HUES64 (cell line): ENCODE measurements at regions not wholly inside any gene's neighbourhood (a gene's known extent, or its start where the extent isn't known, plus 50 kb on each side); places are given as distances from the start of the nearest gene placed in this dataset.
"Not testable (repeated sequence)": the region's sequence is repeated elsewhere in the genome, so short reads cannot be mapped to it uniquely, and the experiment has no call there.

ENCODE experiments used
- H3K27ac ChIP-seq: 2 replicates; pipeline ENCODE4 v1.7.0; 2013; ENCODE audit warnings: low read depth, low read length, inconsistent platforms
- H3K27me3 ChIP-seq: 2 replicates; pipeline ENCODE4 v1.6.1; 2013; ENCODE audit warnings: mild to moderate bottlenecking, low read length; ENCODE audit not compliant: insufficient read depth
- H3K36me3 ChIP-seq: 2 replicates; pipeline ENCODE4 v1.6.1; 2013; ENCODE audit warnings: mild to moderate bottlenecking, low read length; ENCODE audit not compliant: insufficient read depth
- H3K4me1 ChIP-seq: 2 replicates; pipeline ENCODE4 v1.6.1; 2013; ENCODE audit warnings: mild to moderate bottlenecking, low read length, moderate library complexity; ENCODE audit not compliant: insufficient read depth
- H3K4me3 ChIP-seq: 2 replicates; pipeline ENCODE4 v1.5.1; 2013; ENCODE audit warnings: mild to moderate bottlenecking, low read length, moderate library complexity
- H3K9ac ChIP-seq: 2 replicates; pipeline ENCODE4 v1.6.1; 2013; ENCODE audit warnings: mild to moderate bottlenecking, low read depth, low read length
- H3K9me3 ChIP-seq: 2 replicates; pipeline ENCODE4 v1.6.1; 2013; ENCODE audit warnings: low read depth, low read length; ENCODE audit not compliant: insufficient read depth
- WGBS: fragments of 150-250, 120-280 bp; methylation state at CpG from one replicate; pipeline ENCODE4 v1.1.7; 2013; ENCODE audit warnings: missing lambda C conversion rate; 5-methylcytosine and 5-hydroxymethylcytosine counted together

GRCh38 chr22:22058633-22059290 is 76.2 kb upstream of the TOP3B start:
- Histone ChIP-seq H3K36me3 (no peaks in the 10 kb centered on the region), H3K27ac (no peak overlapping the region), H3K4me3 (no peak overlapping the region), H3K27me3 (peaks cover 83% of the 10 kb centered on the region), H3K4me1 (peaks cover 7% of the 10 kb centered on the region; the same call in 1 of the 2 replicates), H3K9me3 (no peaks in the 10 kb centered on the region), H3K9ac (no peak overlapping the region)
- 82% methylated on average over 4 of the region's 4 CpGs for WGBS

GRCh38 chr22:22057617-22058378 is 75.2 kb upstream of the TOP3B start:
- Histone ChIP-seq H3K36me3 (no peaks in the 10 kb centered on the region), H3K4me3 (no peak overlapping the region), H3K27ac (no peak overlapping the region), H3K4me1 (peaks cover 7% of the 10 kb centered on the region; the same call in 1 of the 2 replicates), H3K27me3 (peaks cover 82% of the 10 kb centered on the region), H3K9ac (no peak overlapping the region), H3K9me3 (no peaks in the 10 kb centered on the region)
- WGBS, result 92% methylated on average over 5 of the region's 5 CpGs

- H3K4me1 ChIP-seq, H3K9me3 ChIP-seq, H3K36me3 ChIP-seq, H3K27ac ChIP-seq, H3K9ac ChIP-seq, H3K4me3 ChIP-seq: not testable (repeated sequence)
- H3K27me3 ChIP-seq, result peaks cover 80% of the 10 kb centered on the region
- WGBS, result 62% methylated on average over 14 of the region's 14 CpGs
Observed at GRCh38 chr22:22056809-22057594, 74.4 kb upstream of the TOP3B start.

GRCh38 chr22:22052548-22053139 is 70.1 kb upstream of the TOP3B start:
- peaks cover 66% of the 10 kb centered on the region for H3K27me3 ChIP-seq
- H3K9ac ChIP-seq, H3K4me1 ChIP-seq, H3K27ac ChIP-seq, H3K9me3 ChIP-seq, H3K36me3 ChIP-seq, H3K4me3 ChIP-seq: not testable (repeated sequence)
- WGBS, result 97% methylated on average over 3 of the region's 3 CpGs

- WGBS, result 100% methylated on average over 1 of the region's 2 CpGs
- H3K27me3 ChIP-seq, result peaks cover 71% of the 10 kb centered on the region
- H3K27ac ChIP-seq, H3K4me3 ChIP-seq, H3K4me1 ChIP-seq, H3K9me3 ChIP-seq, H3K36me3 ChIP-seq, H3K9ac ChIP-seq: not testable (repeated sequence)
Observed at GRCh38 chr22:22051032-22051431, 68.4 kb upstream of the TOP3B start.

GRCh38 chr22:22050141-22050775 is 67.7 kb upstream of the TOP3B start:
- no peaks in the 10 kb centered on the region for H3K36me3 ChIP-seq
- no peaks in the 10 kb centered on the region for H3K4me1 ChIP-seq
- H3K4me3 ChIP-seq, result no peak overlapping the region
- peaks cover 70% of the 10 kb centered on the region for H3K27me3 ChIP-seq
- H3K9ac ChIP-seq, result no peak overlapping the region
- no peak overlapping the region for H3K27ac ChIP-seq
- H3K9me3 ChIP-seq, result no peaks in the 10 kb centered on the region

GRCh38 chr22:22049684-22050083 is 67.1 kb upstream of the TOP3B start:
- no peak overlapping the region for H3K4me3 ChIP-seq
- H3K36me3 ChIP-seq, result no peaks in the 10 kb centered on the region
- H3K9ac ChIP-seq, result no peak overlapping the region
- no peaks in the 10 kb centered on the region for H3K9me3 ChIP-seq
- peaks cover 72% of the 10 kb centered on the region for H3K27me3 ChIP-seq
- no peaks in the 10 kb centered on the region for H3K4me1 ChIP-seq
- WGBS, result no CpG with 5 or more reads among the region's 1 CpG
- H3K27ac ChIP-seq, result no peak overlapping the region

GRCh38 chr22:22048981-22049531 is 66.5 kb upstream of the TOP3B start:
- H3K4me3 ChIP-seq, result no peak overlapping the region
- no peaks in the 10 kb centered on the region for H3K36me3 ChIP-seq
- peaks cover 74% of the 10 kb centered on the region for H3K27me3 ChIP-seq
- WGBS, result 60% methylated on average over 2 of the region's 2 CpGs
- H3K9ac ChIP-seq, result no peak overlapping the region
- no peaks in the 10 kb centered on the region for H3K9me3 ChIP-seq
- H3K4me1 ChIP-seq, result no peaks in the 10 kb centered on the region
- H3K27ac ChIP-seq, result no peak overlapping the region

GRCh38 chr22:22048318-22048942 is 65.8 kb upstream of the TOP3B start:
- no peak overlapping the region for H3K4me3 ChIP-seq

GRCh38 chr22:22047776-22048175 is 65.2 kb upstream of the TOP3B start:
- Histone ChIP-seq H3K9ac (no peak overlapping the region), H3K36me3 (no peaks in the 10 kb centered on the region), H3K4me3 (no peak overlapping the region), H3K4me1 (no peaks in the 10 kb centered on the region), H3K27me3 (peaks cover 79% of the 10 kb centered on the region), H3K9me3 (no peaks in the 10 kb centered on the region), H3K27ac (no peak overlapping the region)
- WGBS, result 84% methylated on average over 3 of the region's 4 CpGs

More at GRCh38 chr22:22048318-22048942, 65.8 kb upstream of the TOP3B start:
- H3K27me3 ChIP-seq, result peaks cover 76% of the 10 kb centered on the region
- no CpG with 5 or more reads among the region's 2 CpGs for WGBS
- no peaks in the 10 kb centered on the region for H3K36me3 ChIP-seq
- no peaks in the 10 kb centered on the region for H3K9me3 ChIP-seq
- no peak overlapping the region for H3K9ac ChIP-seq
- no peaks in the 10 kb centered on the region for H3K4me1 ChIP-seq
- H3K27ac ChIP-seq, result no peak overlapping the region
